Fibroblast of lung (primary cell): ENCODE measurements at regions not wholly inside any gene's neighbourhood (a gene's known extent, or its start where the extent isn't known, plus 50 kb on each side); places are given as distances from the start of the nearest gene placed in this dataset.
A peak's percentile ranks its signal among the peaks of the same experiment; 100 is the strongest.

Experiments
- DNase-seq, 2 donors: peaks; one replicate each; pipeline versions ENCODE4 v3.0.0 to v3.0.0-alpha.2; 2010; ENCODE audit warnings: low read depth in 2 of 2
- H2AFZ ChIP-seq: 2 replicates; pipeline ENCODE4 v1.5.1; 2012; ENCODE audit warnings: low read length, control low read depth, inconsistent platforms
- H3K27ac ChIP-seq: 2 replicates; pipeline ENCODE4 v1.5.1; 2011; ENCODE audit warnings: low read length, control low read depth; ENCODE audit not compliant: insufficient read depth
- H3K27me3 ChIP-seq: 2 replicates; pipeline ENCODE4 v1.5.1; 2011; ENCODE audit warnings: mild to moderate bottlenecking, low read length; ENCODE audit not compliant: control insufficient read depth, insufficient read depth
- H3K36me3 ChIP-seq: 2 replicates; pipeline ENCODE4 v1.5.1; 2011; ENCODE audit warnings: low read length; ENCODE audit not compliant: control insufficient read depth, insufficient read depth
- H3K4me1 ChIP-seq: 2 replicates; pipeline ENCODE4 v1.5.1; 2011; ENCODE audit warnings: low read length; ENCODE audit not compliant: control insufficient read depth, insufficient read depth; ENCODE audit errors: extremely low read depth
- H3K4me2 ChIP-seq: 2 replicates; pipeline ENCODE4 v1.5.1; 2011; ENCODE audit warnings: low read length, control low read depth; ENCODE audit not compliant: insufficient read depth; ENCODE audit errors: extremely low read depth
- H3K4me3 ChIP-seq, 4 experiments: fragments of 200-600 bp in 1 of 4; sonication (generic) in 1 of 4; replicated peaks in 1 of 4; 2 replicates each; pipeline ENCODE4 v1.5.1; 2011 to 2016; ENCODE audit warnings: low read length in 4 of 4, low read depth in 3 of 4, mild to moderate bottlenecking in 3 of 4, control low read depth in 2 of 4, inconsistent platforms in 1 of 4, mixed read lengths in 1 of 4; ENCODE audit not compliant: insufficient read depth in 1 of 4; ENCODE audit errors: control extremely low read depth in 1 of 4
- H3K79me2 ChIP-seq: 2 replicates; pipeline ENCODE4 v1.5.1; 2012; ENCODE audit warnings: mild to moderate bottlenecking, low read length, inconsistent platforms; ENCODE audit not compliant: control insufficient read depth, insufficient read depth
- H3K9ac ChIP-seq: 2 replicates; pipeline ENCODE4 v1.5.1; 2011; ENCODE audit warnings: mild to moderate bottlenecking, low read length, control low read depth; ENCODE audit not compliant: insufficient read depth
- H3K9me3 ChIP-seq: 2 replicates; pipeline ENCODE4 v1.5.1; 2012; ENCODE audit warnings: low read depth, low read length; ENCODE audit not compliant: control insufficient read depth, insufficient read depth
- H4K20me1 ChIP-seq: 2 replicates; pipeline ENCODE4 v1.5.1; 2011; ENCODE audit warnings: low read length; ENCODE audit not compliant: control insufficient read depth, insufficient read depth; ENCODE audit errors: extremely low read depth
- CTCF ChIP-seq, 2 donors: IDR thresholded peaks in 1 of 2; conservative IDR thresholded peaks in 1 of 2; 1 replicate in 1 of 2; 2 replicates in 1 of 2; pipeline ENCODE4 v1.5.1; 2011 to 2012; ENCODE audit warnings: low read length in 2 of 2, control low read depth in 1 of 2, inconsistent platforms in 1 of 2, low read depth in 1 of 2, mild to moderate bottlenecking in 1 of 2
- EZH2 ChIP-seq: IDR thresholded peaks from 2 replicates; pipeline ENCODE4 v1.5.1; 2012; ENCODE audit warnings: low read length, control low read depth, mild to moderate bottlenecking; ENCODE audit errors: missing control alignments

GRCh38 chr17:63069245-63069644 lies 103.2 kb downstream of the TANC2 start:
- Histone ChIP-seq H3K9ac (no peak overlapping the region), H3K36me3 (no peaks in the 10 kb centered on the region), H3K4me3 (no peak overlapping the region), H3K79me2 (no peaks in the 10 kb centered on the region), H2AFZ (no peak overlapping the region), H3K27ac (no peak overlapping the region), H3K27me3 (no peaks in the 10 kb centered on the region), H4K20me1 (peaks cover 2% of the 10 kb centered on the region), H3K4me2 (no peak overlapping the region), H3K4me1 (no peaks in the 10 kb centered on the region), H3K9me3 (no peaks in the 10 kb centered on the region)
- no peak for DNase-seq
- TF ChIP-seq EZH2 = no peak
- no peak for TF ChIP-seq CTCF (conservative IDR thresholded peaks at IDR 0.05 in 1 of 2, IDR thresholded peaks at IDR 0.05 in 1 of 2; ENCODE audit: low read depth in 1 of 2, low read length in 2 of 2)

GRCh38 chr17:63070031-63070430 lies 104.0 kb downstream of the TANC2 start:
- H4K20me1 ChIP-seq = peaks cover 2% of the 10 kb centered on the region
- no peaks in the 10 kb centered on the region for H3K9me3 ChIP-seq
- H3K4me2 ChIP-seq = no peak overlapping the region
- H3K9ac ChIP-seq = no peak overlapping the region
- DNase-seq = peak; percentile 4 to 59
- no peak overlapping the region for H2AFZ ChIP-seq
- no peak overlapping the region for H3K4me3 ChIP-seq
- H3K79me2 ChIP-seq = no peaks in the 10 kb centered on the region
- no peak overlapping the region for H3K27ac ChIP-seq
- H3K4me1 ChIP-seq = no peaks in the 10 kb centered on the region
- no peaks in the 10 kb centered on the region for H3K27me3 ChIP-seq
- TF ChIP-seq EZH2 (no peak), CTCF (conservative IDR thresholded peaks at IDR 0.05 in 1 of 2, IDR thresholded peaks at IDR 0.05 in 1 of 2; ENCODE audit: low read depth in 1 of 2, low read length in 2 of 2) (no peak)
- H3K36me3 ChIP-seq = no peaks in the 10 kb centered on the region

- DNase-seq = no peak
- H3K4me1 ChIP-seq = no peaks in the 10 kb centered on the region
- H3K79me2 ChIP-seq = no peaks in the 10 kb centered on the region
- H3K9me3 ChIP-seq = no peaks in the 10 kb centered on the region
- H3K27me3 ChIP-seq = no peaks in the 10 kb centered on the region
- H4K20me1 ChIP-seq = peaks cover 2% of the 10 kb centered on the region
- no peak overlapping the region for H3K4me3 ChIP-seq
- no peak overlapping the region for H2AFZ ChIP-seq
- no peaks in the 10 kb centered on the region for H3K36me3 ChIP-seq
- no peak overlapping the region for H3K9ac ChIP-seq
- H3K4me2 ChIP-seq = no peak overlapping the region
- TF ChIP-seq CTCF (conservative IDR thresholded peaks at IDR 0.05 in 1 of 2, IDR thresholded peaks at IDR 0.05 in 1 of 2; ENCODE audit: low read depth in 1 of 2, low read length in 2 of 2) = no peak
- TF ChIP-seq EZH2 = no peak
- H3K27ac ChIP-seq = no peak overlapping the region
These were observed 105.8 kb downstream of the TANC2 start for GRCh38 chr17:63071797-63072196.
